ENCODE measurements at regions not wholly inside any gene's neighbourhood (a gene's known extent, or its start where the extent isn't known, plus 50 kb on each side); places are given as distances from the start of the nearest gene placed in this dataset.
A peak's percentile ranks its signal among the peaks of the same experiment; 100 is the strongest.

DNA sequence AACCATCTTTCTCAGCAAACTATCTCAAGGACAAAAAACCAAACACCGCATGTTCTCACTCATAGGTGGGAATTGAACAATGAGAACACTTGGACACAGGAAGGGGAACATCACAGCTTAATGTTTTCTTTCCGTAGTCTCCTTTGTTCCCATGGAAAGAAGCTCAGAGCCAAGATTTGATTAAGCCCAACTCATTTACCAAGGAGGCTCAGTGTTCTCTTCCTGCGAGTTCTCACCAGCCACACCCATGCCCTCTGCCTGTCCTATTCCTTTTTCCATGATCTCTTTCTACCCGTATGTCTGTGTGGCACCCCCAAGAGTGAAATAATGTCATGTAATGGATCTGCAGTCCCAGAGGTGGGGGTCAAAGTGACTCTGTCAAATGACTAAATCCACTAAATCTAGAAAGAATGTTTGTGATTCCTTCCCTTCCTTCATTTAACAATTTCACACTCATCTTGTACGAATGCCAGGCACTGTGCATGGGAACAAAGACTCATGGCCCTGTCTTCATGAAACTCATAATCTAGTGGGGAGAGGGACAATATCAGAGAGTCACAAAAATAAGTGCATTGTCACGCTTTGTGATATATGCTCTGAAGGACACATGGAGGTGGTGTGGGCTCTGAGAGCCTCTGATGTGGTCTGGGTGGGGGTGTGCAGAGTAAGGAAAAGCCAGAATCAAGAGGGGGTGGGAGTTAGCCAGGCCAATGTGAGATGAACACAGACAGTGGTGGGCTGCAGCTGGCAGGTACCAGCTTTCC, 292.1 kb downstream of the CDC5L start:
- no peak for DNase-seq (ENCODE audit: low spot score)

- DNase-seq (ENCODE audit: low spot score): no peak
Observed at GRCh38 chr6:44680202-44680720, 292.8 kb downstream of the CDC5L start.

GRCh38 chr6:44681761-44682160, 294.3 kb downstream of the CDC5L start:
- no peak for DNase-seq (ENCODE audit: low spot score)

- no peak for DNase-seq (ENCODE audit: low spot score)
Observed at GRCh38 chr6:44682280-44682679, 294.8 kb downstream of the CDC5L start.

GRCh38 chr6:44682987-44683779, 295.7 kb downstream of the CDC5L start:
- no peak for DNase-seq (ENCODE audit: low spot score)

GRCh38 chr6:44685213-44685612, 297.7 kb downstream of the CDC5L start:
- DNase-seq (ENCODE audit: low spot score): no peak

DNA sequence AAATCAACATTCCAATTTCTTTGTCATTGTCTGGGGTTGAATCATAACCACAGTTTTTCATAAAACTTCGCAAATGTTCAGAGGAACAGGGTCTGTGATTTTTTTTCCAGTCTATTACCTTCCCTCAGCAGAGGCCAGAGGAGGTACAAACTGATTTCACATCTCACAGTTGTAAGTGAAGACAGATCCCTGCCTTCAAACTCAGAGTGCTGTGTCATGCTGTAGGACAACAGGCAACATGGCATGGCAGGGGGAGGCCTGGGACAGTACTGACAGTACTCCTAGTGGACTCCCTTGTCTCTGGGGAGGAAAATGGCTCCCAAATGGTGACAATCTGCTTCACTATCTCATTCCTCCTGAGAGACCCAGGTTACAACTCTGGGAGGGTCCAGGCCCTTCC, 308.6 kb downstream of the CDC5L start:
- DNase-seq (ENCODE audit: low spot score): peak; percentile 70

DNA sequence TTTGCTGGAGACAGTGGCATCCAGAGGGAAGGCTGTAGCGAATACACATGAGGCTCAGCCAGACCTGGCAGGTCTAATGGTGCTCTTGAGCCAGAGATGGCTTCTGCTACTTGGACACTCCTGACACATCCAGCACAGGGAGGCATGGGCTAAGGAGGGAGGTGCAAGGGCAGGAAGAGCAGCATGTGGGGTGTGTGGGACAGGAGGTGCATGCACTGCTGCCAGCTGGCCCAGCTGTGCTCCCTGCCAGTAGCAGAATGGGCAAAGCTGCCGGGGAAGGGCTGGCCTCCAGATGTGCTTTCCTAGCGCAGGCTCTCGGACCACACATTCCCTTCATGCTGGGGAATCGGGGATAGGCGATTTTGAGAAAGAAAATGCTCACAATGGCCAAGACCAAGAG, 309.2 kb downstream of the CDC5L start:
- DNase-seq (ENCODE audit: low spot score): peak; percentile 60

- DNase-seq (ENCODE audit: low spot score): peak; percentile 72
Observed at GRCh38 chr6:44697327-44697726, 309.8 kb downstream of the CDC5L start.

GRCh38 chr6:44698602-44699001, 311.1 kb downstream of the CDC5L start:
- DNase-seq (ENCODE audit: low spot score): no peak

GRCh38 chr6:44699082-44699481, 311.6 kb downstream of the CDC5L start:
- DNase-seq (ENCODE audit: low spot score): peak; percentile 67

GRCh38 chr6:44699851-44700250, 312.3 kb downstream of the CDC5L start:
- no peak for DNase-seq (ENCODE audit: low spot score)

DNA sequence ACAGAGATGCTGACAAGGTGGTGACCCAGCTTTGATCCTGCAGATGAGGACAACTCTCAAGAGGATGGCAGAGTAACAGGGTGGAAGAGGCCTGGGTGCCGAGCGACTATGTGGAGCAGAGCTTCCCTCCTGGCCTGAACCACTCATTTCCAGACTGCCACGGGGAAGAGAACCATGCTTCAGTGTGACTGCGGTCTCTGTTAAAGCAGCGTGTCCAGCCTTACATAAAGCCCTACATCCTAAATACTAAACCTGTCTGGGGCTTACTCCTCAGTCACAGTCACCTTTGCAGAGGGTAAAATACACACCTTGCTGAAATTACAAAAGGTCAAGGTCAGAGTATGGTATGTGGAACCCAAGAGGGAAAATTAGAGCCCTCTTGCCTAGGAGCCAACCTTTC, 312.9 kb downstream of the CDC5L start:
- DNase-seq (ENCODE audit: low spot score): no peak

DNA sequence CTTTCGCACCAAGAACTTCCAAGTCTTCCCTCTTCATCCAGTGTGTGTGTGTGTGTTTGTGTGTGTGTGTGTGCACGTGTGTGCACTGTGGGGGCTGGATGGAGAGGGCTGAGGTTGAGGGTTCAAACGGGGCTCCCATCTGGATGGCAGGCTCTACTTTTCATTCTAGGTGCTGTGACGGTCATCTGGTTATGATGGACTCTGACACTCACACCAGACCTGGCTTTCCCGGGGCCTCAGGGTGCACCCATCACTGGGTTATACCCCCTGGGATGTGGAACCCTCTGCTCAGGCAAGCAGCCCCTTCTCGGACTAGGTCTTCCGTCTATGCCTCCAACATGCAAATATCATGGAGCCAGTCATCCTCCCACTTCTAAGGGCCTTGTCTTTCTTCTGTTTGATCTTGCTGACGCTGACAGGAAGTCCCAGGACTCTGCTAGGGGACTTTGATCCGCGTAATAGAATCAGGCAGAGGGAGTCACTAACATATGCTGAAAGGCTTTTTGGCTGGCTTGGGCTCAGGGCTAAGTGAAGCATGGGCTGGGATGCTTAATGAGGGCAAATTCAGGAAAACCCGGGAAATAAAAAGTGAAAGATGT, 313.6 kb downstream of the CDC5L start:
- DNase-seq (ENCODE audit: low spot score): no peak

DNA sequence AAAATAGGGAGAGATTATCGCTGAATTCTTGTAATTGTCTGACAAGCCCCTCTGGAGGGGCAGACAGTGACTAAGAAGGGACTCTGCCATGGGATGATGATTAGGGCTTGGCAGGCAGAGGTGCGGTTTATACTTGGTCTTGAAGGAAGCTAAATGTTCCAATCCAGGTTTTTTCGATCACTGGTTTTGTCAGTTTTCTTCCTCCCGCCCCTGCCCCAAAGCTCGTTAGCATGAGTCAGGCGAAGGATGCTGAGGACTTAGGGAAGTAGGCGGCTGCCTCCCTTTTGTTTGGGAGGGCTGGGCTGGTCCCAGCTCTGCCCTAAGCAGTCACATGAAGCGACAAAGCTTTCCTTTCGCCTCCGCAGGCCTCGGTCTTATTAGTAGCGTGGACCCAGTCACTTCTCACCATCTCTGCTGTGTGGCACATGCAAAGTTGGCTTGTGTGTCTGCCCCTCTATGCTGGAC, 314.2 kb downstream of the CDC5L start:
- DNase-seq (ENCODE audit: low spot score): peak; percentile 55

- no peak for DNase-seq (ENCODE audit: low spot score)
Observed at GRCh38 chr6:44702292-44702691, 314.8 kb downstream of the CDC5L start.

- DNase-seq (ENCODE audit: low spot score): no peak
Observed at GRCh38 chr6:44704240-44705150, 317.0 kb downstream of the CDC5L start.

DNA sequence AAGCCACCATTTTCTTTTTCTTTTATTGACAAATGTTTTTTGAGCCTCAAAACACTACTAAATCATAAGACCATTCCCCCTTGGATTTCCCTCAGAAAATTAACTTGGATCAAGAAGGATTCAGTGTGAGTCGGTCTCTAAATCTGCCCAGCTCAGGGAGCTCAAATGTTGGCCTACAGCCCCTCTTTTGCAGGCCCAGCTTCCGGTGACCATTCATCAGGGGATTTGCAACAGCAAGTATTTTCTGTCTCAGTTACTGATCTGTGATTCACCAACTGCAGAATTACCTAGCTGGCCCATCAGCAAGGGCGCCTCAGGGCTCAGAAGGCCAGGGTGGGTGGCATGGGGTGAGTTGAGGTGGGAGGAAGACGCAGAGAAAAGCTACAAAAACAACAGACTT, 318.1 kb downstream of the CDC5L start:
- DNase-seq (ENCODE audit: low spot score): no peak

DNA sequence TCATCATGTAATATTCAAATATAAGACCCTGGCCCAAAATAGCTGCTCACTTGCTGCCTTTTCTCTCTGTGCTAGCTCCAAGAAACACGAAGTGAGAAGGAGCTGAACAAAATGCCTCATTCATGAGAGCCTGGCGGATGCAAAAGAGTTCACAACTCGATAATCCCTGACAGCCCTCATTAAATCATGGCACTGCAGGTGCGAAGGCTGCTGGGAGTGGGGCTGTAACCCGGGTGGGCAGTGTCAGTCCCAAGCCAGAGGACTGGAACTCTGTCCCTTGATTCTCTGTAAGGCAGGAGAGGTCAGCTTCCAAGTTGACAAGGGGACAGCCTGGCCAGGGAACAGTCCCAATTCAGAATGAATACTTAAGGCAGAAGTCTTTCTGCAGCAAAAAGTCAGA, 318.5 kb downstream of the CDC5L start:
- no peak for DNase-seq (ENCODE audit: low spot score)

DNA sequence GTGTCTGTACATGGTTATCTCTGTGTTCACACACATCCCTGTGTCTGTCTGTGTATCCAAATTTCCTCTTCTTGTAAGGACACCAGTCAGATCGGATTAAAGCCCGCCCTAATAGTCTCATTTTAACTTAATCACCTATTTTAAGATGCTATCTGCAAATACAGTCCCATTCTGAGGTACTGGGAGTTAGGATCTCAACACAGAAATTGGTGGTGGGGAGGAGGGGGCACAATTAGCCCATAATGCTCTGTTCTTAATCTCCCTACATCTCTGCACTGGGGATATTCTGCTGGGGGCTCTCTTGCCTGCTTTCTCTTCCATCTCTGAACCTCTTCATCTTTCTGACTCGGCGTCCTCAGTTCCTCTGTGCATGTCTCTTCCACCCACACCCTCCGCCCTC, 320.7 kb downstream of the CDC5L start:
- DNase-seq (ENCODE audit: low spot score): no peak

- DNase-seq (ENCODE audit: low spot score): no peak
Observed at GRCh38 chr6:44712353-44713111, 325.0 kb downstream of the CDC5L start.

Data from AG08395 (cell line).